RWPE1 (cell line): ENCODE measurements at regions not wholly inside any gene's neighbourhood (a gene's known extent, or its start where the extent isn't known, plus 50 kb on each side); places are given as distances from the start of the nearest gene placed in this dataset.

Experiments
- CTCF ChIA-PET: fragments of 350-600 bp; sonication (Branson Sonifier 250); formaldehyde crosslinking; extraction: SDS; loops from one replicate; lab custom pipeline; 2021; lab: Yijun Ruan, JAX
- POLR2A ChIA-PET: fragments of 400-600 bp; formaldehyde crosslinking; extraction: SDS; loops from one replicate; lab custom pipeline; 2020; ENCODE audit warnings: antibody characterized with exemption; ENCODE audit not compliant: low non-redundant PET; lab: Yijun Ruan, JAX
- DNase-seq: peaks from one replicate; pipeline ENCODE4 v3.0.0; 2012; ENCODE audit warnings: low spot score
- H3K27ac ChIP-seq: fragments of 450-650 bp; 2 replicates; pipeline ENCODE4 v1.5.1; 2017
- CTCF ChIP-seq: fragments of 450-650 bp; conservative IDR thresholded peaks from 2 replicates; pipeline ENCODE4 v1.5.1; 2017; ENCODE audit warnings: low read depth, mild to moderate bottlenecking

- ChIA-PET CTCF (no interaction called here), POLR2A (no interaction called here)
- H3K27ac ChIP-seq, result no peak overlapping the region
- no peak for DNase-seq
- no peak for TF ChIP-seq CTCF
These were observed 76.7 kb upstream of the SLC8A1 start for GRCh38 chr2:40528564-40528963.

GRCh38 chr2:40531359-40531758 lies 79.5 kb upstream of the SLC8A1 start:
- no peak for DNase-seq
- H3K27ac ChIP-seq, result no peak overlapping the region
- no peak for TF ChIP-seq CTCF
- POLR2A ChIA-PET, result no interaction called here
- CTCF ChIA-PET, result no interaction called here

- no peak for TF ChIP-seq CTCF
- ChIA-PET CTCF (no interaction called here), POLR2A (no interaction called here)
- no peak overlapping the region for H3K27ac ChIP-seq
- no peak for DNase-seq
These were observed 82.6 kb upstream of the SLC8A1 start for GRCh38 chr2:40534528-40534927.

GRCh38 chr2:40535972-40536371 lies 84.1 kb upstream of the SLC8A1 start:
- H3K27ac ChIP-seq, result no peak overlapping the region
- POLR2A ChIA-PET, result no interaction called here
- no peak for TF ChIP-seq CTCF
- no peak for DNase-seq
- CTCF ChIA-PET, result interaction anchor here (0.6 kb wide), 1 partner anchor 8 kb away, joined by 4 read pairs; no protein-coding TSS in a partner anchor

GRCh38 chr2:40540026-40540425 lies 88.1 kb upstream of the SLC8A1 start:
- CTCF ChIA-PET, result interaction anchor here (0.6 kb wide), 1 partner anchor 95 kb away, joined by 3 read pairs; no protein-coding TSS in a partner anchor
- no peak for DNase-seq
- POLR2A ChIA-PET, result no interaction called here
- TF ChIP-seq CTCF, result no peak
- no peak overlapping the region for H3K27ac ChIP-seq

- DNase-seq, result no peak
- POLR2A ChIA-PET, result interaction anchor here (0.6 kb wide), 1 partner anchor 707 kb away, joined by 3 read pairs; no protein-coding TSS in a partner anchor
- CTCF ChIA-PET, result interaction anchor here (1.7 kb wide), 1 partner anchor 11 kb away, joined by 4 read pairs; no protein-coding TSS in a partner anchor
These were observed 91.5 kb upstream of the SLC8A1 start for GRCh38 chr2:40543381-40543780.

More at GRCh38 chr2:40543381-40543780, 91.5 kb upstream of the SLC8A1 start:
- H3K27ac ChIP-seq, result no peak overlapping the region
- TF ChIP-seq CTCF, result no peak
